Upper lobe of left lung (tissue), 4 donors: ENCODE measurements at regions not wholly inside any gene's neighbourhood (a gene's known extent, or its start where the extent isn't known, plus 50 kb on each side); places are given as distances from the start of the nearest gene placed in this dataset.

Source experiments
- EP300 ChIP-seq, 4 donors: sonication (generic); formaldehyde crosslinking; IDR thresholded peaks; one replicate each; pipeline ENCODE4 v1.5.1; 2017; ENCODE audit warnings: antibody characterized with exemption in 4 of 4, control low read depth in 2 of 4
- POLR2A ChIP-seq, 4 donors: fragments of 450-650 bp; IDR thresholded peaks; one replicate each; pipeline ENCODE4 v1.5.1; 2016 to 2017; ENCODE audit warnings: antibody characterized with exemption in 4 of 4, mild to moderate bottlenecking in 2 of 4
- POLR2AphosphoS5 ChIP-seq, 2 donors: sonication (generic); formaldehyde crosslinking; IDR thresholded peaks; one replicate each; pipeline ENCODE4 v1.5.1; 2017; ENCODE audit warnings: antibody characterized with exemption in 2 of 2
- TF ChIP-seq, protein P1 (sequence below), 6 experiments: fragments of 450-650 bp in 4 of 6; fragments of 200-600 bp in 2 of 6; sonication (generic) in 2 of 6; IDR thresholded peaks; one replicate each; pipeline ENCODE4 v1.5.1; 2016 to 2019; ENCODE audit warnings: antibody characterized with exemption in 6 of 6

DNA sequence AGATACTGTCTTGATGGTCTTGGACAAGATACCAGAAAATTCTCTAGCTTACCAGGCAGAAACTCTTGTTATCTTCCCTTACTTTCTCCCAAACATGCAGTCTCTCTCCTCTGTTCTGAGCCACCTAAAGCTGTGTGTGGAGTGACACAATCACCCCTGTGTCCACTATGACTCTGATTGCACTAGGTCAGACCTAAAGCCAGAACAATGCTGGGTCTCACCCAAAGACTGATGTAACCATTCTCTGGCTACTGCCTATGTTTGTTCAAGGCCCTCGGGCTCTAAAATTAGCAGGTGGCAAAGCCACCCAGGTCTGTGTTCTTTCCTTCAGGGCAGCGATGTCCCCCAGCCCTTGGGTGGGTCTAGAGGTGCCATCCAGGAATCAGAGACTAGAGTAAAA, 200.5 kb downstream of the KCNA4 start:
- TF ChIP-seq EP300 (IDR thresholded peaks at IDR 0.05) = no peak
- TF ChIP-seq POLR2A (IDR thresholded peaks at IDR 0.05) = no peak
- TF ChIP-seq, protein P1, sequence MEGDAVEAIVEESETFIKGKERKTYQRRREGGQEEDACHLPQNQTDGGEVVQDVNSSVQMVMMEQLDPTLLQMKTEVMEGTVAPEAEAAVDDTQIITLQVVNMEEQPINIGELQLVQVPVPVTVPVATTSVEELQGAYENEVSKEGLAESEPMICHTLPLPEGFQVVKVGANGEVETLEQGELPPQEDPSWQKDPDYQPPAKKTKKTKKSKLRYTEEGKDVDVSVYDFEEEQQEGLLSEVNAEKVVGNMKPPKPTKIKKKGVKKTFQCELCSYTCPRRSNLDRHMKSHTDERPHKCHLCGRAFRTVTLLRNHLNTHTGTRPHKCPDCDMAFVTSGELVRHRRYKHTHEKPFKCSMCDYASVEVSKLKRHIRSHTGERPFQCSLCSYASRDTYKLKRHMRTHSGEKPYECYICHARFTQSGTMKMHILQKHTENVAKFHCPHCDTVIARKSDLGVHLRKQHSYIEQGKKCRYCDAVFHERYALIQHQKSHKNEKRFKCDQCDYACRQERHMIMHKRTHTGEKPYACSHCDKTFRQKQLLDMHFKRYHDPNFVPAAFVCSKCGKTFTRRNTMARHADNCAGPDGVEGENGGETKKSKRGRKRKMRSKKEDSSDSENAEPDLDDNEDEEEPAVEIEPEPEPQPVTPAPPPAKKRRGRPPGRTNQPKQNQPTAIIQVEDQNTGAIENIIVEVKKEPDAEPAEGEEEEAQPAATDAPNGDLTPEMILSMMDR (IDR thresholded peaks at IDR 0.05) = no peak
- no peak for TF ChIP-seq POLR2AphosphoS5 (IDR thresholded peaks at IDR 0.05)
